ENCODE measurements at regions not wholly inside any gene's neighbourhood (a gene's known extent, or its start where the extent isn't known, plus 50 kb on each side); places are given as distances from the start of the nearest gene placed in this dataset.

- H3K9me3 Mint-ChIP-seq, result peaks cover 9% of the 10 kb centered on the region
- H3K27ac Mint-ChIP-seq (ENCODE audit: unreplicated experiment), result peak overlapping the region; percentile 15
- peaks cover 8% of the 10 kb centered on the region for H3K36me3 Mint-ChIP-seq (ENCODE audit: low read depth)
- H3K4me1 Mint-ChIP-seq, result peaks cover 19% of the 10 kb centered on the region
- no peak overlapping the region for H3K4me3 Mint-ChIP-seq
- no peak for TF ChIP-seq CTCF (conservative IDR thresholded peaks at IDR 0.05)
- H3K27me3 Mint-ChIP-seq (ENCODE audit: low read depth), result no peaks in the 10 kb centered on the region
- DNase-seq (ENCODE audit: low read depth, low spot score), result no peak
Observed at GRCh38 chr6:98516206-98516605, 318.2 kb upstream of the POU3F2 start.

DNA sequence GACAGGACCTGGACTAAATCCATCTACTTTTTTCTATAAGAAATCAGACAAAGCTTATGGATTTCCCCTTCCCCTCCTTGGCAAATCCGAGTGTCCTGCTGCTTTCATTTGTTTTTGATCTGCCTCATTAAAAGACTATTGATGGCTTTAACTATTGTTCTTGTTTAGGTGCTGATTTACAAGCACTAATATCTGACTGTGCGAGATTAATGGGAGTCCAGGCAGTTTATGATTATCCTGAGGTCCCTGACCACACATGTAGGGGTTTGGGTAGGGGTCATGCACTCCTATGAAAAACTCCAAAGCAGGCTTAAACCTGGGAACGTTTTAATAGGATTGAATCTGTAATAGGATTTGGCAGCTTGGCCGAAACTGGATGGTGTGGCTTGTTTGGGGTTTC, 317.5 kb upstream of the POU3F2 start:
- no peak for DNase-seq (ENCODE audit: low read depth, low spot score)
- Mint-ChIP-seq H3K27me3 (ENCODE audit: low read depth) (no peaks in the 10 kb centered on the region), H3K4me1 (peaks cover 19% of the 10 kb centered on the region), H3K9me3 (peaks cover 10% of the 10 kb centered on the region), H3K36me3 (ENCODE audit: low read depth) (peaks cover 10% of the 10 kb centered on the region), H3K27ac (ENCODE audit: unreplicated experiment) (peak overlapping the region; percentile 46), H3K4me3 (no peak overlapping the region)
- TF ChIP-seq CTCF (conservative IDR thresholded peaks at IDR 0.05), result no peak

DNA sequence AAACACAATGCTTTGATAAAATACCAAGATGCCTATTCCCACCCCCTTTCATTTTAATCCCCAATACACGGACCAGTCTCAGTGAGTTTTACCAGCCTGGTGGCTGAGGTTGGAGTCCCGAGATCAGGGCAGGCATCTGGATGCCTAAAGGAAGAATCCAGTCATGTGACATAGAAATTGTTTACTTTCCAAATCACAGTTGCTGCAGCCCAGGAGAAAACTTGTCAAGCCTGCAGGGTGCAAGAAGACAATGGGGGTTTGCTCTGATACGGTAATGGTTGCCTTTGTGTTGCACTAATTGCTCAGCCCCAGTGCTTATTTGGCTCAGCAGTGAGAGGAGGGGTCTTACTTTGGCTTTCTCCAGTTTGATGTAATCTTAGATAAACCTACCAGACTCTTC, 308.5 kb upstream of the POU3F2 start:
- H3K27ac Mint-ChIP-seq (ENCODE audit: unreplicated experiment), result no peak overlapping the region
- H3K27me3 Mint-ChIP-seq (ENCODE audit: low read depth), result no peaks in the 10 kb centered on the region
- TF ChIP-seq CTCF (conservative IDR thresholded peaks at IDR 0.05), result no peak
- H3K36me3 Mint-ChIP-seq (ENCODE audit: low read depth), result peaks cover 12% of the 10 kb centered on the region
- H3K9me3 Mint-ChIP-seq, result peaks cover 14% of the 10 kb centered on the region
- H3K4me1 Mint-ChIP-seq, result peaks cover 14% of the 10 kb centered on the region
- DNase-seq (ENCODE audit: low read depth, low spot score), result no peak
- no peak overlapping the region for H3K4me3 Mint-ChIP-seq

DNA sequence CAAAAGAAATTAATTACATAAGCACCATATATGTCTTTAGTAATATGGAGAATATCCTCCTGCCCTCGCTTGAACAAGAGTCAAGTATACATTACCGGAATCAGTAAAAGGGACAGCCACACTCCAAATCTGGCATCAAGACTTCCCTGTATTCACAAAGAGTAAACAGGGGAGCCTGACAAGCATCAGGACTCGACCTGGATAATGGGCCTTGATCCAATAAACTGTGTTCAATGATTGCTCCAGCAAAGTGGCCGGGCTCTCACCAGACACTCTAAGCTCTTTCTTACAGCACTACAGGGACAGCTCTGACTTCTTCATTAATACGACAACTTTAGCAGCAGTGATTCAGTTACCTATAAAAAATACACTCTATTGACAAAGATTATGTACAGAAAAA, 307.9 kb upstream of the POU3F2 start:
- DNase-seq (ENCODE audit: low read depth, low spot score), result no peak
- Mint-ChIP-seq H3K27ac (ENCODE audit: unreplicated experiment) (no peak overlapping the region), H3K9me3 (peaks cover 10% of the 10 kb centered on the region), H3K4me1 (peaks cover 14% of the 10 kb centered on the region), H3K4me3 (no peak overlapping the region), H3K27me3 (ENCODE audit: low read depth) (no peaks in the 10 kb centered on the region), H3K36me3 (ENCODE audit: low read depth) (peaks cover 6% of the 10 kb centered on the region)
- TF ChIP-seq CTCF (conservative IDR thresholded peaks at IDR 0.05), result no peak

GRCh38 chr6:98529364-98529763, 305.0 kb upstream of the POU3F2 start:
- no peak overlapping the region for H3K27ac Mint-ChIP-seq (ENCODE audit: unreplicated experiment)
- no peak for TF ChIP-seq CTCF (conservative IDR thresholded peaks at IDR 0.05)
- no peaks in the 10 kb centered on the region for H3K27me3 Mint-ChIP-seq (ENCODE audit: low read depth)
- H3K9me3 Mint-ChIP-seq, result peaks cover 10% of the 10 kb centered on the region
- peaks cover 7% of the 10 kb centered on the region for H3K36me3 Mint-ChIP-seq (ENCODE audit: low read depth)
- no peak overlapping the region for H3K4me3 Mint-ChIP-seq
- DNase-seq (ENCODE audit: low read depth, low spot score), result no peak
- H3K4me1 Mint-ChIP-seq, result peaks cover 14% of the 10 kb centered on the region

GRCh38 chr6:98530732-98531131, 303.6 kb upstream of the POU3F2 start:
- H3K9me3 Mint-ChIP-seq, result peaks cover 6% of the 10 kb centered on the region
- H3K4me3 Mint-ChIP-seq, result no peak overlapping the region
- H3K27me3 Mint-ChIP-seq (ENCODE audit: low read depth), result no peaks in the 10 kb centered on the region
- H3K36me3 Mint-ChIP-seq (ENCODE audit: low read depth), result peaks cover 7% of the 10 kb centered on the region
- no peak for DNase-seq (ENCODE audit: low read depth, low spot score)
- no peak for TF ChIP-seq CTCF (conservative IDR thresholded peaks at IDR 0.05)
- no peak overlapping the region for H3K27ac Mint-ChIP-seq (ENCODE audit: unreplicated experiment)
- peaks cover 11% of the 10 kb centered on the region for H3K4me1 Mint-ChIP-seq
